ENCODE measurements at regions not wholly inside any gene's neighbourhood (a gene's known extent, or its start where the extent isn't known, plus 50 kb on each side); places are given as distances from the start of the nearest gene placed in this dataset.

DNA sequence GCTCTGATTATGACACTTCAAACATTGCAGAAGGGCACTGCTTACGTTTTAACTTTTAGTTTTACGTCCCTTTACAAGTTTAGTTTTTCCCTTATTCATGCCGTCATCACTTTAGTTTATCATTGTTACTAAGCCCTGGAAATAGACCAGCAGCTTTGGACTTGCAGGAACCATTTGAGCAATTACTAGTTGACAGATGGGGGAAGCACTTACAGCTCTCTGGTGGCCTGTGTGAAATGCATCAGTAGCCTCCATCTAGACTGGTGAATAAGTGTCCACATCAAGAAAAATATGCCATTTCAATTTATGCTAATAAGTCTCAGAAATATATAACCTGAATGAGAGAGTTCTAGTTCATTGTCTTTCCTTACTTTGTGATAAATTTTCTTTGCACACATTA, 194.9 kb upstream of the GRM3 start:
- TF ChIP-seq TAF1 (IDR thresholded peaks at IDR 0.05; ENCODE audit: low read depth) (no peak), EP300 (conservative IDR thresholded peaks at IDR 0.05; ENCODE audit: poor library complexity, severe bottlenecking) (no peak), RAD21 (conservative IDR thresholded peaks at IDR 0.05) (no peak)
